NCI-H524 (cell line): ENCODE measurements at regions not wholly inside any gene's neighbourhood (a gene's known extent, or its start where the extent isn't known, plus 50 kb on each side); places are given as distances from the start of the nearest gene placed in this dataset.
"Not testable (repeated sequence)": the region's sequence is repeated elsewhere in the genome, so short reads cannot be mapped to it uniquely, and the experiment has no call there.

ENCODE experiments used
- DNase-seq, 2 experiments: peaks; one replicate each; lab custom pipeline; 2025; lab: John Stamatoyannopoulos, UW

DNA sequence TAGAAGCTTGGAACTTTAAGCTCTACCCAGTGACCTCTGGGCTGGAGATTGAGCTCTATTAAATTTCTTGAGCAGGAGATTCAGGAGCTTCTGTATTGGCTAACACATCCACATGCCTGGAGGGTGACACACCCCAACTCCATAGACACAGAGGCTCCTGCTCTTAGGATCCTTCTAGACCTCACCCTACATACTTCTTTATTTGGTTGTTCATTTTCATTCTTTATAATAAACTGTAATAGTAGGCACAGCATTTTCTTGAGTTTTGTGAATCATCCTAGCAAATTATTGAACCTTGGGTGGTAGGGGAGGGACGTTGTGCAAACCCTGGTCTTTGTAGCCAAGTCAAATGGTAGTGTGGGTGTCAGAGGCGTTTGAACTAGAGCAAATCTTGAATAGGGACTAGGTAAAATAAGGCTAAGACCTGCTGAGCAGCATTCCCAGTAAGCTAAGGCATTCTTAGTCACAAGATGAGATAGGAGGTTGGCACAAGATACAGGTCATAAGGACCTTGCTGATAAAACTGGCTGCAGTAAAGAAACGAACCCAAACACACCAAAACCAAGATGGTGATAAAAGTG is 323.8 kb upstream of the GALNT5 start:
- no peak for DNase-seq

DNA sequence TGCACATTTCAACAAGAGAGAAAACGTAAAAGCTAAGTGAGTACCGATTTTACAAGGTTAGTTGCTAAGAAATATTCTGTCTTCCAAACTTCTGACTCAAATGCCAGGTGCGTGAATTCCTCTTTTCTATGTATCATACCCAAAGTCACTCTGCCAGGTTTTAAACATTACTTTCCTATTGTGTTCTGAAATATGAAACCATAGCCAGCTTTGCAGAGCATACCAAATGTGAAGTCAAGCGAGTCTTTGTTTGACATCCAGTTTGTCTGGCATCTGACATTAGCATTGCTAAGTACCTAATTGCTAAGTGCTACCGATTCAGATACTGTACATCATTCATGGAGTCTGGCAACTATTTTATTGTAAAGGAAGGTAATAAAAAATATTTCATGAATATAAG is 321.9 kb upstream of the GALNT5 start:
- peak; percentile 51 to 87 for DNase-seq

DNA sequence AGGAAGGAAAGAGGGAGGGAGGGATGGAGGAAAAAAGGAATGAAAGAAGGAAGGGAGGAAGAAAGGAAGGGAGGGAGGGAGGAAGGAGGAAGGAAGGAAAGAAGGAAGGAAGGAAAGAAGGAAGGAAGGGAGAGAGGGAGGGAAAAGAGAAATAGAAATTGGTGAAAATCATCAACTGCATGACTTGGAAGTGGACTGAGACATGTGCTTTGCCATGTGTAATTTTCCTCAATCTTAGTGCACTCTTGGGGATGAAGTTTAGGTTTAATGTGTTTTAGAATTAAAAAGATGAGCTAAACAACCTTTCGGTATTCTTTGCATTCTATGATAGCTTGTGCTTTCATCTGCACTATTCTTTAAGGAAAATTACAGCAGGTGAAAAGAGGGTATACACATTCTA is 320.1 kb upstream of the GALNT5 start:
- no peak for DNase-seq

DNA sequence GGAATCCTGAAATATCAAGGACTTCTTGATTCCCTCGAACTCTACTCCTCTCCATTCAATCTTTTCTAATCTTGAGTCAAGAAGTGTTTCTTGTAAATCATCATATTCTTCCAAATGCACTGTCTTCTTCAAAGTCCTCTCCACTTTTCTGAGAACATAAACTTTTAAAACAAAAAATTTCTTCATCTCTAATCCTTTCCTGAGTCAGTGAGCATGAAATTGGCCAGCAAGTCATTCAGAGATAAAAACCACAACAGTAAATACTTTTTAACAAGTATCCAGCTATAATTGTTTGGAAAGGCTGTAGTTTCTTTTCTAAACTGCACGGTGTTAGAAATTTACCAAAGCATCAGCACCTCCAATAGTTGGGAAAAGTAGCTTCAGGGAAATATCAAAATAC is 312.6 kb upstream of the GALNT5 start:
- no peak for DNase-seq

DNA sequence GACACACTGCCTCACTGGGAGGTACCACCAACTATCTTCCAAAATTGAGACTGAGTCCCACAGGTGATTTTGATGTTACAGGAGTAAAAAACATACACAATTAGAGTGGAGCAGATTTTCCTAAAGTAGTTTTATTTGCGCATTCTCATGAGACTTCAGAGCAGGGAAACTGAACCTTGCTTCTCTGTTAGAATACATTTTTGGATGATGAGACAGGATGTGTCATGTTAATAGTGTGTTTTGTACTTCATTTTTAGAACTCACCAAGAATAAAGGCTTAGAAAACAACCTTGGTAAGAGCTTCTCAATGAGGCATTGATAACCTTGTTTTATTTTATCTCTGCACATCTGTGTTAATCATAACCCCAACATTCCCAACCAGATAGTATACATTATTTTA is 310.2 kb upstream of the GALNT5 start:
- DNase-seq = no peak

DNA sequence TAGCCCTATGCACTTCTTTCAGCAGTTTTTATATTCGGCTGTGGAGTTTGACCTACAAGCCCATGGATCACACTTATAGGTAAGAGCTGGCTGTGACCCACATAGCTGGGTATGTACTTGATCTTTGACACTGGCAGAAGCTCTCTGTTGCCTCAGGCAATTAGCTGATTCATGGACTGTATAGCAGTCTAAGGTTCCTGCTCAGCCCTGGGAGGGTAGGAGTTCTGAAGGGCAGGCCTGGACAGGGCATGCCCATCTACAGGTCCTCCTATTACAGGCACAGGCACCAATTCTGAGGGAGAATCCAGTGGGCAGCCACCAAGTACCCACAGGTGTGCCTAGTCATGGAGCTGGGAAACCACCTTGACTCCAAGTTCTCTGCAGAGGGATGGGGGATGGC is 301.8 kb upstream of the GALNT5 start:
- DNase-seq = no peak

DNA sequence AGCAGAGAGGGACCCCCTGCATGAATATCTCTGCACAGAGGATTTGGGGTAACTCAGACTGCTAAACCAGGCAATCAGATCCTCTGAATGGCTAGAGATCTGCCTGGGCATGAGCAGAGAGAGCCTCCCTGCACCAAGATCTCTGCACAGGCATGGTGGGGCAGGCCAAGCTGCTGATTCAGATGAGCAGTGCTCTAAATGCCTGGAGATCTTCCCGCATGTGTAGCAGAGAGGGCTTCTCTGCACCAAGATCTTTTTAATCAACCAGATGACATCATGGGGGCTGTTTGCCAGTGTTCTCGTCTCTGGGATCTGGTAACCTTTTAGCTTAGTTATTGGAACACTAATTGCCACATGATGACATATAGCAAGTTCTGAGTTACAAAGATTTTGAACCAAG is 301.3 kb upstream of the GALNT5 start:
- DNase-seq = no peak

DNA sequence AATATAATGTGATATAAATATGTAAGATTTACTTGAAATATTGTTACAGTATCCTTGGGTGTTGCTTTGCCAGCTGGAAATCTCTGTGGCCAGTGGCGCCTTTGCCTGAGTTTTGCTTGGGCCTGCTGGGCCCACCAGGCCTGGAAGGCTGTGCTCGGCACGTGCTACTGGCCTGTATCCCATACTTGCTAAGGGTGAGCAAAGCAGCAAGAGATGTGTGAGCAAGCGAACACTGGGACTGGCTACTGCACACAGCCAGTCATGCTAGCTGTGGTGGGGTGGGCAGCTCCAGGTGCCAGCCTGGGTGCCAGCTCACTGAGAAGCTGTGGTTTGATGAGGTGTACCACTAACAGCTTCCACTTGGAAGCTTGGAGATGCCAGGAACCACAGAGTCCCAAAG is 299.1 kb upstream of the GALNT5 start:
- no peak for DNase-seq

DNA sequence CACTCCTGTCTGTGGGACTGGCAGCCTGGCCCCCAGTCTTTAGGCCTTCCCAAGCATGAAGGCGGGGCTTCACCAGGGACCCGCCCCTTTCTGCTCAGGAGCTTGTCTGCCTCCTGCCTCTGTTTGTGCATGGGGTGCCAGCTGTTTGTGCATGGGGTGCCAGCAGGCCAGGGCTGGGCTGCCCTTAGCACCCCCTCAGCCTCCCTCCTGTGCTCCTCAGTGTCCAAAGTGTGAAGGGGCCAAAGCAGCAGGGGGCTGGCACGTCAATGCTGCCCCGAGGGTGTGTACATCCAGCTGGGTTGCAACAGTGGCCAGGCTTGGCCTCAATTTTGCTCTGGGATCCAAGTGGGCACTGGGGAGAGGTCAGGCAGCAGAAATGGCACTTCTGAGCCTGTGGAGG is 298.0 kb upstream of the GALNT5 start:
- DNase-seq = no peak

DNA sequence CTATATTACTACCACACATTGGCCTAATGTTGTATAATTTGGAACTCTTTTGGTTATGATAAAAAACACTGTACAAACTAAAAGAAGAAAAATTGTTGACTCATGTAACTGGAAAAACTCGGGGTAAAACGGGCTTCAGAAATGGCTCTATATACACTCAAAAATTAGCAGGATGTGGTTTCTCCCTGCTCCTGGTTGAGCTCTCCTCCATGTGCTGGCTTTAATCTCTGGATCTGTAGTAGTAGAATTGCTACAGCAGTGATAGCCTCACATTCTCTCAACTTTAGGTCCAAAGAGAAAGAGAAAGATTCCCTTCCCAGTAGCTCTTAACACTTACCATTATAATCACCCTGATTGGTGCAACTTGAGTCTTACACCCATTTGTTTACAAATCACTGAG is 274.9 kb upstream of the GALNT5 start:
- no peak for DNase-seq

DNA sequence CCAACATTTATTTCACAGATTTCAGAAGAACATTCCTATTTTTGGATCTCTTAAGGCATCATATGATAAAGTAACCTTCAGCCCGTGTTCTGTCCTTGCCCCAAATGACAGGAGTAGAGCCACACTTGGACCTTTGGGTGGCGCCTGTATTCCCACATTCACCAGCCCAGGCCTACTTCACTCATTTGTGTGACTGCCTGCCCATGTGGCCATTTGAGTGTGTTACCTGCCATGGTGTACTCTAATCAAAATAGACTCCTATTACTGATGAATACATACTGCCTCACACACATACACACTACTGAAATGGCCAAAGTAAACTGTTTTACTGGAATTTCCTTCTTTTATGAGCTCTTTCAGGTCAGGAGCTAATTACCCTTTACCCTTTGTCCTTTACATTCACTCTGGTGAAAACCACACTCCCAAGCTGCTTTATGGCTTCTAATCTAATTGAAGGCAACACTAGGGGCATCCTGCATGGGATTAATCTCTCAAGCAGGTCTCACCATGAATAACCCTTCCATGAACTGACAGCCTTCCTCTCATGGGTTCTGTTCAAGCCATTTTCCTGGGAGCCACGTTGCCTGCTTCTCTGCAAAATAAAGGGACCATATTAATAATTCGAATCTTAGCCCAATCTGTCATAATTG is 271.0 kb upstream of the GALNT5 start:
- no peak for DNase-seq

DNA sequence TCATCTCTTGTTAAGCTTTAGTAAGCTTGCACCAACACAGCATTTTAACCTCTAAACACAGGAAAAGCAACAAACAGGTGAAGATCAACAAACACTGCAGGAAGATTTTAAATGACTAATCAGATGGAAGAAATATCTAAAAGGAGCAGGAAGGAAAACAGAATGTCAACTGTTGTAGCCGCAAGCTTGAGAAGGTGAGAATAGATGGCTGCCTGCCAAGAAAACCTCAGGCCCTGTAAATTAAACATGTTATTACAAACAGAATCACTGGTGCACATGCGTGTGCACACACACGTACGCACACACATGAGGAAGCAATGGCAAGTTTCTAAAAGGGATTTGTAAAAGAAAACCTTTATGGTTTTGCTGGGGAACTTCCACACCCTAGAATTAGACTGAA is 257.8 kb upstream of the GALNT5 start:
- DNase-seq = no peak

DNA sequence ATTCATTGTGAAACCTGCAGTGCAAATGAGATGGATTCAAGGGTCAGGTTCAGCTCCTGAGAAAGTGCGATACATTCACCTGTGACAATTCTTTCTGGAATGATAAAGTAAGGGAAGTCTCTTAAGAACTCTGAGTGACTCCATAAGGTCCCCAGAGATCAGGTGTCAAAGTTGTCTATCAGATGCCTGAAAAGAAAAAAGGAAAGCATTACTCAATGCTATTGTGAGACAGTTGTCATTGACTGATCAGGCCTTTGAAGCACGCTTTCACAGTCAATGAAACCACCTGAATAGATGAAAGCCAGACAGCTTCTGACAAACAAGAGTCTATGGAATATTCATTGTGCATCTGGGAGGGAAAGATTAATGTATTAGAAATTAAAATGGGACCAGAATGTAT is 252.7 kb upstream of the GALNT5 start:
- DNase-seq = no peak

DNA sequence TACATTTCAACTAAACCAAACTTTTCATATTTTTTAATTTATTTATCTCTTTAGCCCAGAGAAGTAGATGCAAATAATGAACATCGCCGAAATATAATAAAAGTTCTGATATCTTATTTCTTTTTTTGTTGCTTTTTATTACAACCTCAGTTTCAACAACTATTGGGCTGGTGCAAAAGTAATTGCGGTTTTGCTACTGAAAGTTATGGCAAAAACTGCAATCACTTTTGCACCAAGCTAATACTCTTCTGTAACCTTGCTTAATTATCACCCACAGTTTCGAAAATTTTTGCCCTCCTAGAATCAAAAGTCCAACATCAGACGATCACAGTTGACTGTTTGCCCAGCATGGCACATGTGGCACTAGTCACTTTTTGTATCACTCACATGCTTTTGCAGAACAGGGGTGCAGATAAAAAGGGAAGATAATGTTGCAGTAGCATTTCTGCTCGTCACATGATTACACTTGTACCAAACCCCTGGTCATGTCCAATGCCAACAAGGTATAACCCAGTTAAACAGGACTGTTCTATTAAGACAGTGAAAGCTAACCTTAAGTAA is 242.4 kb upstream of the GALNT5 start:
- DNase-seq = no peak

DNA sequence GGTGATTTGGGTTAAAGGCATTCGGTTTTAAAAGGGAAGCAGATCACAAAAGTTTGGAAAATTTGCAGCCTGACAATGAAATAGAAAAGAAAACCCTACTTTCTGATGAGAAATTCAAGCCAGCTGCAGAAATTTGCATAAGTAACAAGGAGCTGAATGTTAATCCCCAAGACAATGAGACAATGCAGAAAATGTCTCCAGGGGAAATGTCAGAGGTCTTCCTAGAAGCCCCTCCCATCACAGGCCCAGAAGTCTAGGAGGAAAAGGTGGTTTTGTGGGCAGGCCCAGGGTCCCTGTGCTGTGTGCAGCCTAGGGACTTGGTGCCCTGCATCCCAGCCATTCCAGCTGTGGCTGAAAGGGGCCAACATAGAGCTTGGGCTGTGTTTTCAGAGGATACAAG is 234.2 kb upstream of the GALNT5 start:
- DNase-seq = not testable (repeated sequence)

DNA sequence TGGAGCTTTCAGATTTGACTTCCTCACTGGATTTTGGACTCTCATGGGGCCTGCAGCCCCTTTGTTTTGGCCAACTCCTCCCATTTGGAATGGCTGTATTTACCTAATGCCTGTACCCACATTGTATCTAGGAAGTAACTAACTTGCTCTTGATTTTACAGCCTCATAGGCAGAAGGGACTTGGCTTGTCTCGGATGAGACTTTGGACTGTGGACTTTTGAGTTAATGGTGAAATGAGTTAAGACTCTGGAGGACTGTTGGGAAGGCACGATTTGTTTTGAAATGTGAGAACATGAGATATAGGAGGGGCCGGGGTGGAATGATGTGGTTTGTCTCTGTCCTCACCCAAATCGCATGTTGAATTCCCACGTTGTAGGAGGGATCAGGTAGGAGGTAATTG is 233.4 kb upstream of the GALNT5 start:
- no peak for DNase-seq

DNA sequence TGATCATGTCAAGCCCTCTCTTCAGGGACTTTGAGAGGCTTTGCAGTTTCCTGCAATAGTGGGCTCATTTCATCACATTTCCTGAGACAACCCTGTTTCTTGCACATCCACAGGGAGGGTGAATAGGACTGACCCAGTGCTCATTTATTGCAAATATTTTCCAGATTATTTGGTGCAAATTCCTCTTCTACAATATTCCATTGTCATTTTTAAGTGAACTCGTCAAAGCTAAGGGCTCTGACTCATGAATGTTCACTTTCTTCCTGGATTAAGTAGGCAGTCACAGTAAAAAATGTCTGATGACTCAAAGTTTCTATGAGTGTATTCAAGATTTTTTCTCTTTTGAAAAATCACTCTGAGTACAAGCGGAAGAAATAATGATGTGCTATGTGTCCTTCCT is 225.5 kb upstream of the GALNT5 start:
- no peak for DNase-seq

DNA sequence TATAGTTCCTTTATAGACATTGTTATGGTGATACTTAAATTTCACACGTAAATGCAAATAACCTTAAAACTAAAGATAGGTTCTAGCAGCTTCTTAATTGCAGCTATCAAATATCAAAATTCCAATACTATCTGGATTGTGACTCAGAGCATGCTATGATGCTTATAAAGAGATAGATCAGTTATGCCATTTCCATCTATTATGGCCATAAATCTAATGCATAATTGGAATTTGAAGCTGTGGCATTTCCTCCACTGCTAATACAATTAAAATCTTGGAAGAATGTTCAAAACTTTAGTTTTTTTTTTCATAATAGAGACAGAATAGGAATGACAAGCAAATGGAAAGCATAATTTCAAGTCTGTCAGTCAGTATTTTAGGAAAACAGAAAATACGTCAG is 220.8 kb upstream of the GALNT5 start:
- no peak for DNase-seq

DNA sequence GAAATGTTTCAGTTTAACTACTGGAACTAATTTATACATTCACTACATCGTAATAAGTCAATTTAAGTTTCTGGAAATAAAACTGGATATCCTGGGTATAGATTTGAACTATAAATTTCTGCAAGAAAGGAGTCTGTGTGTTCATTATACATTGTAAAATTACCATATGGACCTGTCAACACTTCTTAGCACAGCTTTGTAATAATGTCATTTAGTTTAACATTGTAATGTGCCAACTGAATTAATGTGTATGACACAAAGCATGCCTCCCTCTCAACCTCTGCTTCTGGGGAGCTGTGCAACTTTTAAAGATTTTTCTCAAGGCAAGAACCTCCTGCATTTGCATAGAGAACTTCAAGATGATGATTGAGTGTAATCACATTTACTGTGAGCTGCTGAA is 213.7 kb upstream of the GALNT5 start:
- DNase-seq = no peak

DNA sequence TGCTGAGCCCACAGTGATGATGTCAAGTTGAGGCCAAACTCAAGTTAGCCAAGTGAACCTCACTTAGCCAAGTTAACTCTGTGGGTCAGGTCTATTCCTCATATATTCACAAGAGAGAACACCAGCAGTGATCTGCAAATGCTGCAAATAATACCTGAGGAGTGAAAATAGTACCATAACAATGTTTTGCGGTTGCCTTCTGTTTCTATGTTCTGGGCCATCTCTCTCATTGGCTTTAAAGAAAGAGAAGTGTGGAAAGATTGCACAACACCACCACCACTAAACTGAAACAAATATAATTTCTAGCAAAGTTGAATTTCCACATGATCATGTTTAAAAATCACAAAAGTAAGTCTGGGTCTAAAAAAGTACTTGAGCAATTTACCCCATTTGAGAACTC is 211.1 kb upstream of the GALNT5 start:
- DNase-seq = no peak

DNA sequence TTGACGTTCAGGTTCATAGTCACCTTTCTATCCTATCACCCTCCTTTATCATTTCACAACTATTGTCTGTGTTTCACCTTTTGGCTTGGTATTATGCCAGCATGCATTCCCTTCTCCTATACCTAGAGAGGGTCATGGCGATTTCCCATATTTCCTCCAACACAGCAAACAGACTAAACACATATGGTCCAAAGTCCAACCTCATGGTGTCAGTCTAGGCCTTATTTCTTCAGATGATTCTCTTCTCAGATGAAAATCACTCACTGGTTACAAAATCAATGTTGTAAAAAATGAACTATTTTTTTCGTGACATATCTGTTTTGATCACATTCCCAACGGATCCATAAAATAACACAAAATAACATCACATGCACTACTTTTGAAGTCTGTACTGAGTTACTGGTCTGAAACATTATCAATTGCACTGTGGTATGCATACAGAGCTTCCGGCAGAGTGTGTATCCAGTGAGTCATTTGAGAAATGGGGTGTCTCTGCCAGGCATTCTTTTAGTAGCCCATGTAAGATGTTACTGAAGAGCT is 204.8 kb upstream of the GALNT5 start:
- no peak for DNase-seq

DNA sequence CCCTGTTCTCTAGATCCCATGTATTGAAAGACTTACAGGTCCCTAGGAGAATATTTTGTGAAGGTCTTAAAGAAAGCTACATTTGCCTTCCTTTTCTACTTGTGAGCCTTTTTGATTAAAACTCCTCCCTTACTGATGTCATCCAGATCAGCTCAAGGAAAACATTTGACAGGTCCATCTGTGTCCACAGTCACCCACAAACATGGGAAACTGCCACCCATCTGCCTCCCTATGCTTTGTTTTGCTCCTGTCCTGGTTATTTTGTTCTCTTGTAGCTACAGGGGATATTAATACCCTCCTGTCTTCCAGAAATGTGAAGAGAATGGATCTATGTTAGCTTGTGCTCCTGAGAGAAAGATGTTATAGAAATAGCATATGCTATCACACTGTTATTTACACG is 203.6 kb upstream of the GALNT5 start:
- DNase-seq = peak in 1 of 2 experiments; percentile 34

DNA sequence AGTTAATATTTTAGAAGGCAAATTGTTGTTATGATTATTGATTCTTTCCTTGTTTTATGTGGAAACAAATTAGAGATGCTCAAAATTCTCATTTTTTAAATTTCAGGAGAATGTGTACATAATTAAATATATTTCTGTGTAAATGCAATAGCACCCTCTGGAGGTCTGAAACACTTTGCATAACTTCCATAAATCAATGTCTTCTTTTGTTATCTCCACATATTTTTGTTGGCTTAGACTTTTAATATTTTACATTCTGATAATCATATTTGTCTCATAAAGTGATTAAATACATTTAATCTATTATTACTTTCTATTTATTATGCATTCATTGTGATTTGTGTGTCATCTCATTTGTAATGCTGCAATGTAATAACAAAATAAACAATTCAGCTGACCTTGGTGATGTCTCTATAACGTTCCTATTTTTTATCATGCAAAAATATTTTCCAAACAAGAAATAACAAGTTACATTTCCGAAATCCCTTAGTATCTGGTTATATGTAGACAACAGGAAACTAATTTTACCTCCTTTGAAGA is 201.8 kb upstream of the GALNT5 start:
- DNase-seq = peak in 1 of 2 experiments; percentile 47
